Kidney (tissue), 13 donors: ENCODE measurements at regions not wholly inside any gene's neighbourhood (a gene's known extent, or its start where the extent isn't known, plus 50 kb on each side); places are given as distances from the start of the nearest gene placed in this dataset.
A peak's percentile ranks its signal among the peaks of the same experiment; 100 is the strongest.
"Not testable (repeated sequence)": the region's sequence is repeated elsewhere in the genome, so short reads cannot be mapped to it uniquely, and the experiment has no call there.

Experiments
- DNase-seq, 5 donors: peaks; one replicate each; pipeline ENCODE4 v3.0.0-alpha.2; 2013 to 2020
- FAIRE-seq: peaks from 2 replicates; lab custom pipeline; 2012; peaks lifted over from hg19 to GRCh38; lab: Jason Lieb, UNC
- H3K27ac ChIP-seq, 2 donors: one replicate each; pipeline ENCODE4 v1.7.0; 2013; ENCODE audit warnings: low read depth in 2 of 2, low read length in 2 of 2, inconsistent platforms in 1 of 2
- H3K27me3 ChIP-seq: one replicate; pipeline ENCODE4 v1.7.1; 2013; ENCODE audit warnings: low read length, inconsistent platforms; ENCODE audit not compliant: control insufficient read depth, insufficient read depth
- H3K36me3 ChIP-seq, 3 donors: one replicate each; pipeline versions ENCODE4 v1.7.0 to v1.7.1; 2013; ENCODE audit warnings: low read length in 3 of 3, control low read depth in 1 of 3, inconsistent platforms in 1 of 3; ENCODE audit not compliant: insufficient read depth in 3 of 3, control insufficient read depth in 2 of 3
- H3K4me1 ChIP-seq, 3 donors: one replicate each; pipeline versions ENCODE4 v1.7.0 to v1.7.1; 2013; ENCODE audit warnings: low read length in 3 of 3, inconsistent platforms in 1 of 3, low read depth in 1 of 3; ENCODE audit not compliant: control insufficient read depth in 2 of 3, insufficient read depth in 2 of 3
- H3K4me3 ChIP-seq, 3 donors: one replicate each; pipeline versions ENCODE4 v1.7.0 to v1.8.1; 2013; ENCODE audit warnings: low read length in 3 of 3, control low read depth in 1 of 3, inconsistent platforms in 1 of 3
- H3K9ac ChIP-seq, 3 donors: one replicate each; pipeline versions ENCODE4 v1.7.0 to v1.7.1; 2013; ENCODE audit warnings: low read length in 3 of 3, control low read depth in 1 of 3, inconsistent platforms in 1 of 3
- H3K9me3 ChIP-seq, 3 donors: one replicate each; pipeline versions ENCODE4 v1.7.0 to v1.7.1; 2013; ENCODE audit warnings: low read length in 3 of 3, control low read depth in 1 of 3, inconsistent platforms in 1 of 3; ENCODE audit not compliant: control insufficient read depth in 2 of 3, insufficient read depth in 1 of 3
- CTCF ChIP-seq: IDR thresholded peaks from 3 replicates; pipeline ENCODE4 v1.5.1; 2012; ENCODE audit warnings: mild to moderate bottlenecking, moderate library complexity, borderline replicate concordance; ENCODE audit not compliant: insufficient read depth; ENCODE audit errors: extremely low read depth
- intact Hi-C: fragments of 100-400 bp; cut with DNase I; formaldehyde crosslinking; loops from one replicate; pipeline ENCODE4 v1.11.1; 2022
- donor health status: control.
- donor health status: control.
- donor health status: control.
- donor health status: control.
- donor health status: control.
- donor health status: DM: yes; HTN: yes; CAD: no.
- donor health status: Normal renal cell carcinoma (clear cell type).

- no peak overlapping the region for H3K9ac ChIP-seq
- no peaks in the 10 kb centered on the region for H3K4me1 ChIP-seq
- no peaks in the 10 kb centered on the region for H3K36me3 ChIP-seq
- H3K9me3 ChIP-seq: no peaks in the 10 kb centered on the region
- FAIRE-seq: no peak
- DNase-seq: no peak
- H3K27ac ChIP-seq: no peak overlapping the region
- no peaks in the 10 kb centered on the region for H3K27me3 ChIP-seq
- H3K4me3 ChIP-seq: no peak overlapping the region
- intact Hi-C loops: no loop called here
- TF ChIP-seq CTCF: no peak
Measured at GRCh38 chr7:15073301-15073700, 170.8 kb upstream of the DGKB start.

GRCh38 chr7:15068324-15068723, 165.8 kb upstream of the DGKB start:
- H3K4me1 ChIP-seq: no peaks in the 10 kb centered on the region
- no peak overlapping the region for H3K9ac ChIP-seq
- TF ChIP-seq CTCF: no peak
- intact Hi-C loops: no loop called here
- DNase-seq (no peak), FAIRE-seq (no peak)
- no peaks in the 10 kb centered on the region for H3K9me3 ChIP-seq
- no peaks in the 10 kb centered on the region for H3K36me3 ChIP-seq
- H3K27me3 ChIP-seq: no peaks in the 10 kb centered on the region
- H3K27ac ChIP-seq: no peak overlapping the region
- H3K4me3 ChIP-seq: no peak overlapping the region

GRCh38 chr7:15057272-15057671, 154.7 kb upstream of the DGKB start:
- FAIRE-seq (peak; percentile 85), DNase-seq (peak in 3 of 5 donors; percentile 31 to 54 (median 38))
- H3K4me1 ChIP-seq: peaks cover 0 to 7% (median 0%) of the 10 kb centered on the region in 3 donors
- H3K9ac ChIP-seq: no peak overlapping the region
- no peaks in the 10 kb centered on the region for H3K36me3 ChIP-seq
- H3K27me3 ChIP-seq: no peaks in the 10 kb centered on the region
- no peak for TF ChIP-seq CTCF
- peak overlapping the region in 1 of 3 donors; percentile 9 for H3K4me3 ChIP-seq
- no peaks in the 10 kb centered on the region for H3K9me3 ChIP-seq
- peak overlapping the region in 1 of 2 donors; percentile 45 for H3K27ac ChIP-seq
- intact Hi-C loops: no loop called here

- H3K4me3 ChIP-seq, H3K4me1 ChIP-seq, H3K27me3 ChIP-seq, H3K36me3 ChIP-seq, DNase-seq, H3K27ac ChIP-seq, intact Hi-C loops, H3K9ac ChIP-seq, H3K9me3 ChIP-seq, FAIRE-seq: not testable (repeated sequence)
Measured at GRCh38 chr7:15054304-15054703, 151.8 kb upstream of the DGKB start.
